Fibroblast of the aortic adventitia (primary cell): ENCODE measurements at regions not wholly inside any gene's neighbourhood (a gene's known extent, or its start where the extent isn't known, plus 50 kb on each side); places are given as distances from the start of the nearest gene placed in this dataset.

Experiments
- DNase-seq: peaks from one replicate; pipeline ENCODE4 v3.0.0-alpha.2; 2010; ENCODE audit warnings: low read depth
- H3K4me3 ChIP-seq: 2 replicates; pipeline ENCODE4 v1.5.1; 2011; ENCODE audit warnings: low read depth, mild to moderate bottlenecking, control low read depth, low read length, moderate library complexity
- TF ChIP-seq, protein P1 (sequence below): IDR thresholded peaks from 2 replicates; pipeline ENCODE4 v1.5.1; 2011; ENCODE audit warnings: mild to moderate bottlenecking, low read length, control low read depth, inconsistent platforms; ENCODE audit not compliant: insufficient read depth

DNA sequence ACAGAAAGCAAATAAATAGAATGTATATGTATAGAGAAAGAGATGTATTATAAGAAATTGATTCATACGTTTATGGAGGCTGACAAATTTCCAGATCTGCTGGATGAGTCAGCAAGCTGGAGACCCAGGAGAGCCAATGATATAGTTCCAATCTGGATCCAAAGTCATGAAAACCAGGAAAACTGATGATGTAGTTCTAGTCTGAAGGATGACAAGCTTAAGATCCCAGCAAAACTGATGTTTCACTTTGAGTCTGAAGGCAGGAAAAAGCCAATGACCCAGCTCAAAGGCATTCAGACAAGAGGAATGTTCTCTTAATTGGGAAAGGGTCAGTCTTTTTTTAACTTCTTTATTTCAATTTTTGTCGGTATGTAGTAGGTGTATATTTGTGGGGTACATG, 102.6 kb downstream of the LHFPL1 start:
- no peak overlapping the region for H3K4me3 ChIP-seq
- no peak for DNase-seq
- TF ChIP-seq, protein P1, sequence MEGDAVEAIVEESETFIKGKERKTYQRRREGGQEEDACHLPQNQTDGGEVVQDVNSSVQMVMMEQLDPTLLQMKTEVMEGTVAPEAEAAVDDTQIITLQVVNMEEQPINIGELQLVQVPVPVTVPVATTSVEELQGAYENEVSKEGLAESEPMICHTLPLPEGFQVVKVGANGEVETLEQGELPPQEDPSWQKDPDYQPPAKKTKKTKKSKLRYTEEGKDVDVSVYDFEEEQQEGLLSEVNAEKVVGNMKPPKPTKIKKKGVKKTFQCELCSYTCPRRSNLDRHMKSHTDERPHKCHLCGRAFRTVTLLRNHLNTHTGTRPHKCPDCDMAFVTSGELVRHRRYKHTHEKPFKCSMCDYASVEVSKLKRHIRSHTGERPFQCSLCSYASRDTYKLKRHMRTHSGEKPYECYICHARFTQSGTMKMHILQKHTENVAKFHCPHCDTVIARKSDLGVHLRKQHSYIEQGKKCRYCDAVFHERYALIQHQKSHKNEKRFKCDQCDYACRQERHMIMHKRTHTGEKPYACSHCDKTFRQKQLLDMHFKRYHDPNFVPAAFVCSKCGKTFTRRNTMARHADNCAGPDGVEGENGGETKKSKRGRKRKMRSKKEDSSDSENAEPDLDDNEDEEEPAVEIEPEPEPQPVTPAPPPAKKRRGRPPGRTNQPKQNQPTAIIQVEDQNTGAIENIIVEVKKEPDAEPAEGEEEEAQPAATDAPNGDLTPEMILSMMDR = no peak

DNA sequence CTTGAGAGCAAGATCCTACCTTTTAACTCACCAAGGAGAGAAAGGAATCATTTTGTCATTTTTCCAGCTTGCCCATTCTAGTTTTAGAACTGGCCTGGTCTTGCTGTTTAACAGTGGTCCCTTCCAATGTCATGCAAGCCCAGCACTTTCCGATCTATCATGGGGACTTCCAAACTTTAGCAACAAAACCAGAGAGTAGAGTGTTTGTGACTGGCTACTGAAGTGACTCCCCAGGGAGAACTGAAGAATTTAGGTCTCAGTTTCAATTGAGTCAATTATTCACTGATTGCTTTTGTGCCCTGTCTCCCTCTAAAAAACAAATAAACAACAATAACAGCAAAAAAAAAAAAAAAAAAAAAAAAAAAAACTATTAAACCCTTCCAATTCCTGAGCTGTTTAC, 108.3 kb downstream of the LHFPL1 start:
- no peak for DNase-seq
- no peak overlapping the region for H3K4me3 ChIP-seq
- TF ChIP-seq, protein P1 = no peak

DNA sequence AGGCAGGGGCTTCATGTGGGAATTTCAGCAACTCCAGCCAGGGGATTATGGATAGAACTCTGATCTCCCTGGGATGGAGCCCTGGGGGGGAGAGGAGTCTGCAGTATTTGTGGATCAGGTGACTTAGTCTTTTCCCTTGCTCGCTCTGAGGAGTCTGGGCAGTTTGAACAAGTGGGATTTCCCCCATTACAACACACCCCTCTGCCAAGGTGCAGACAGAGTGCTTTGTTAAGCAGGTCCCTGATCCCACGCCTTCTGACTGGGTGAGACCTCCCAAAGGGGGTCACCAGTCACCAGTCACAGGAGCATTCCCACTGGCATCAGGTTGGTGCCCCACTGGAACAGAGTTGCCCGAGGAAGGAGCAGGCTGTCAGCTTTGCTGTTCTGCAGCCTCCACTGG, 123.9 kb downstream of the LHFPL1 start:
- TF ChIP-seq, protein P1 = no peak
- DNase-seq = no peak
- no peak overlapping the region for H3K4me3 ChIP-seq

DNA sequence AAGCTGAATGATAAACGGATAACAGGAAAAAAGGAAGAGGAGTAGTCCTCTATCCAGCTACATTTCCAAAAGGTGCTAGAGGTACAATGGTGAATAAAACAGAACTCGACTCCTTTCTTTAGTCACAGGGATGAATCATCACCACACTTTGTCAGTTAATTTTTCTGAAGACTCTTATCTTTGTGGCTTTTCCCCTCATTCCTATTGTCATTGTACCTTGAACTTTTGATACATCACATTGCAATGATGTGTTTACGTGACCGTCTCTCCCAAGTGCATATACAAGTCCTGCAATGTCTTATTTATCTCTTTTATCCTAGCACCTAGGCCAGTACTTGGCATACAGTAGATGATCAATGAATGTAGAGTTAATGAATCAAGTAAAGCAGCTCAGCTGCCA, 134.7 kb downstream of the LHFPL1 start:
- H3K4me3 ChIP-seq = no peak overlapping the region
- TF ChIP-seq, protein P1 = no peak
- DNase-seq = no peak

DNA sequence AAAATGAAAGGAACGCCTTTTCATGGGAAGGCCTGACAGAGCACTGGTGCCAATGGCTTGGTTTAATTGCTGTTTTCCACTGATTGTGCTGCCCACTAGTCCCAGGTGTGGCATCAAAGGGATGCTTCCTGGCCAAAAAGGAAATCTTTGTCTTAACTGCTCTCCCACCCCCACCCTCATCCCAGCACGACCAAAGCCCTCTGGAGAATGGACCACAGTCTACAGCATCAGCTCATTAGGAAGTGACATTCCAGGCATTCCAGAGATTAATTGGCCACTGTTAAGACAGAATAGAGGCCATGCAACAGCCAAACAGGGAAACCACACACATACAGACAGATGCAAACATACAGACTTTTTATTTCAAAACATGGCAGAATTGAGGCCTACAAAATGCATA, 143.2 kb downstream of the LHFPL1 start:
- TF ChIP-seq, protein P1 = no peak
- DNase-seq = no peak
- no peak overlapping the region for H3K4me3 ChIP-seq

DNA sequence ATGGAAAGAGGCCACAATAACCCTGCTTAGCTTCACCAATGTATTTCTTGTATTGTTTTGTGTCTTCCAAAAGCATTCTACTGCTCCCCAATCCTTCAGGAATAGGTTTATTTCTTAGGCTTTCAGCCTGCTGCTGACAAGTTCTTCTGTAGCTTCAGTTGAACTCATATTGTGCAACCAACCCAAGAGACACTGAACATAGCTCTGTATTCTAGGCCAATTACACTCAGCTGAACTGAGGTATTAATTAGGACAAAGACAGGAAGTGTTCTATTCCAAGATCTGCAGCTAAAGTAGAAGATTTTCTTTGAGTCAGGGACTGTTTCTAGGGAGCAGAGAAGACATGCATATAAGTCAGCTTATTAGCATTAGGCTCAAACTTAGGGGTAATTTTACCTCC, 151.8 kb downstream of the LHFPL1 start:
- TF ChIP-seq, protein P1 = no peak
- H3K4me3 ChIP-seq = no peak overlapping the region
- no peak for DNase-seq

DNA sequence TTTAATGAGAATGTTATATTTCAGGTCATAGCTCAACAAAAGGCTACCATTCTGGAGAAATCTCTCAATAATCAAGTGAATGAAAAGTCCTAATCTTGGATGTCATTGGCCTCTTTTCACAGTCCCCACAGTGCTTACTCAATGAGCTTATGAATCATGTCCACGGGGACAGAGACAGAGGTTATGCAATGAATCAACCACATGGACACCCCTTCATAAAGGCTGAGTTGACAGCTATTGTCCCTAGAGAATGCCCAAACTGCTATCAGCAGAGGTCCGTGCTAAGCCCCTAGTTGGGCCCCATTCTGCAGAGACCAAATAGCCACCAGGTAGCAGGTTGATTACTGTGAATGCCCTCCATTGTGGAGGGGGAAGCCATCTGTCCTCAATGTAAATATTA, 158.1 kb downstream of the LHFPL1 start:
- TF ChIP-seq, protein P1 = no peak
- no peak for DNase-seq

More for the DNA sequence above, 158.1 kb downstream of the LHFPL1 start:
- no peak overlapping the region for H3K4me3 ChIP-seq
